H1 (cell line): ENCODE measurements at regions not wholly inside any gene's neighbourhood (a gene's known extent, or its start where the extent isn't known, plus 50 kb on each side); places are given as distances from the start of the nearest gene placed in this dataset.

ENCODE experiments used
- EZH2 ChIP-seq: fragments of 200-600 bp; sonication (generic); IDR thresholded peaks from 2 replicates; pipeline ENCODE4 v1.7.1; 2012; ENCODE audit warnings: low read depth, mild to moderate bottlenecking, moderate library complexity, low read length, inconsistent platforms; ENCODE audit not compliant: severe bottlenecking
- JUN ChIP-seq: IDR thresholded peaks from 2 replicates; pipeline ENCODE4 v1.6.1; 2011; ENCODE audit warnings: low read depth, mild to moderate bottlenecking, improper control_type of control experiment, low read length
- SIN3A ChIP-seq, 2 experiments: IDR thresholded peaks in 1 of 2; conservative IDR thresholded peaks in 1 of 2; 2 replicates each; pipeline ENCODE4 v1.6.1; 2011 to 2012; ENCODE audit warnings: low read length in 2 of 2, improper control_type of control experiment in 1 of 2, low read depth in 1 of 2, mild to moderate bottlenecking in 1 of 2
- SIRT6 ChIP-seq: IDR thresholded peaks from one replicate; pipeline ENCODE4 v1.7.1; 2012; ENCODE audit warnings: low read length, inconsistent platforms
- SP1 ChIP-seq: IDR thresholded peaks from 2 replicates; pipeline ENCODE4 v1.6.1; 2011; ENCODE audit warnings: low read depth, low read length
- TCF12 ChIP-seq: IDR thresholded peaks from 2 replicates; pipeline ENCODE4 v1.6.1; 2011; ENCODE audit warnings: low read depth, mild to moderate bottlenecking, low read length
- TF ChIP-seq, protein P1 (sequence below): fragments of 300-600 bp; sonication (generic); IDR thresholded peaks from 2 replicates; pipeline ENCODE4 v1.7.1; 2012; ENCODE audit warnings: low read length, moderate library complexity, mild to moderate bottlenecking, inconsistent platforms; ENCODE audit not compliant: insufficient replicate concordance

DNA sequence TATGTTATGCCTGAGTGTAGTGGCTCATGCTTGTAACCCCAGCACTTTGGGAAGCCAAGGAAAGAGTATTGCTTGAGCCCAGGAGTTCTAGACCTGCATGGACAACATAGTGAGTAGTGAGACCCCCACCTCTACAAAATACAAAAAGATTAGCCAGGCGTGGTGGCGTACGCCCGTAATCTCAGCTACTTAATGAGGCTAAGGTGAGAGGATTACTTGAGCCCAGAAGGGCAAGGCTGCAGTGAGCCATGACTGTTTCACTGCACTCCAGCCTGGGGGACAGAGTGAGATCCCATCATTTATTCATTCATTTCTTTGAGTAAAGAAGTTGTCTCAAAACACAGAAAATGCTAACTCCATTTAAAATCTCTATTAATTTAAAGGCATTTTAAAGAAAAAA is 1061.6 kb downstream of the JRKL start (continued):
- TF ChIP-seq, protein P1, sequence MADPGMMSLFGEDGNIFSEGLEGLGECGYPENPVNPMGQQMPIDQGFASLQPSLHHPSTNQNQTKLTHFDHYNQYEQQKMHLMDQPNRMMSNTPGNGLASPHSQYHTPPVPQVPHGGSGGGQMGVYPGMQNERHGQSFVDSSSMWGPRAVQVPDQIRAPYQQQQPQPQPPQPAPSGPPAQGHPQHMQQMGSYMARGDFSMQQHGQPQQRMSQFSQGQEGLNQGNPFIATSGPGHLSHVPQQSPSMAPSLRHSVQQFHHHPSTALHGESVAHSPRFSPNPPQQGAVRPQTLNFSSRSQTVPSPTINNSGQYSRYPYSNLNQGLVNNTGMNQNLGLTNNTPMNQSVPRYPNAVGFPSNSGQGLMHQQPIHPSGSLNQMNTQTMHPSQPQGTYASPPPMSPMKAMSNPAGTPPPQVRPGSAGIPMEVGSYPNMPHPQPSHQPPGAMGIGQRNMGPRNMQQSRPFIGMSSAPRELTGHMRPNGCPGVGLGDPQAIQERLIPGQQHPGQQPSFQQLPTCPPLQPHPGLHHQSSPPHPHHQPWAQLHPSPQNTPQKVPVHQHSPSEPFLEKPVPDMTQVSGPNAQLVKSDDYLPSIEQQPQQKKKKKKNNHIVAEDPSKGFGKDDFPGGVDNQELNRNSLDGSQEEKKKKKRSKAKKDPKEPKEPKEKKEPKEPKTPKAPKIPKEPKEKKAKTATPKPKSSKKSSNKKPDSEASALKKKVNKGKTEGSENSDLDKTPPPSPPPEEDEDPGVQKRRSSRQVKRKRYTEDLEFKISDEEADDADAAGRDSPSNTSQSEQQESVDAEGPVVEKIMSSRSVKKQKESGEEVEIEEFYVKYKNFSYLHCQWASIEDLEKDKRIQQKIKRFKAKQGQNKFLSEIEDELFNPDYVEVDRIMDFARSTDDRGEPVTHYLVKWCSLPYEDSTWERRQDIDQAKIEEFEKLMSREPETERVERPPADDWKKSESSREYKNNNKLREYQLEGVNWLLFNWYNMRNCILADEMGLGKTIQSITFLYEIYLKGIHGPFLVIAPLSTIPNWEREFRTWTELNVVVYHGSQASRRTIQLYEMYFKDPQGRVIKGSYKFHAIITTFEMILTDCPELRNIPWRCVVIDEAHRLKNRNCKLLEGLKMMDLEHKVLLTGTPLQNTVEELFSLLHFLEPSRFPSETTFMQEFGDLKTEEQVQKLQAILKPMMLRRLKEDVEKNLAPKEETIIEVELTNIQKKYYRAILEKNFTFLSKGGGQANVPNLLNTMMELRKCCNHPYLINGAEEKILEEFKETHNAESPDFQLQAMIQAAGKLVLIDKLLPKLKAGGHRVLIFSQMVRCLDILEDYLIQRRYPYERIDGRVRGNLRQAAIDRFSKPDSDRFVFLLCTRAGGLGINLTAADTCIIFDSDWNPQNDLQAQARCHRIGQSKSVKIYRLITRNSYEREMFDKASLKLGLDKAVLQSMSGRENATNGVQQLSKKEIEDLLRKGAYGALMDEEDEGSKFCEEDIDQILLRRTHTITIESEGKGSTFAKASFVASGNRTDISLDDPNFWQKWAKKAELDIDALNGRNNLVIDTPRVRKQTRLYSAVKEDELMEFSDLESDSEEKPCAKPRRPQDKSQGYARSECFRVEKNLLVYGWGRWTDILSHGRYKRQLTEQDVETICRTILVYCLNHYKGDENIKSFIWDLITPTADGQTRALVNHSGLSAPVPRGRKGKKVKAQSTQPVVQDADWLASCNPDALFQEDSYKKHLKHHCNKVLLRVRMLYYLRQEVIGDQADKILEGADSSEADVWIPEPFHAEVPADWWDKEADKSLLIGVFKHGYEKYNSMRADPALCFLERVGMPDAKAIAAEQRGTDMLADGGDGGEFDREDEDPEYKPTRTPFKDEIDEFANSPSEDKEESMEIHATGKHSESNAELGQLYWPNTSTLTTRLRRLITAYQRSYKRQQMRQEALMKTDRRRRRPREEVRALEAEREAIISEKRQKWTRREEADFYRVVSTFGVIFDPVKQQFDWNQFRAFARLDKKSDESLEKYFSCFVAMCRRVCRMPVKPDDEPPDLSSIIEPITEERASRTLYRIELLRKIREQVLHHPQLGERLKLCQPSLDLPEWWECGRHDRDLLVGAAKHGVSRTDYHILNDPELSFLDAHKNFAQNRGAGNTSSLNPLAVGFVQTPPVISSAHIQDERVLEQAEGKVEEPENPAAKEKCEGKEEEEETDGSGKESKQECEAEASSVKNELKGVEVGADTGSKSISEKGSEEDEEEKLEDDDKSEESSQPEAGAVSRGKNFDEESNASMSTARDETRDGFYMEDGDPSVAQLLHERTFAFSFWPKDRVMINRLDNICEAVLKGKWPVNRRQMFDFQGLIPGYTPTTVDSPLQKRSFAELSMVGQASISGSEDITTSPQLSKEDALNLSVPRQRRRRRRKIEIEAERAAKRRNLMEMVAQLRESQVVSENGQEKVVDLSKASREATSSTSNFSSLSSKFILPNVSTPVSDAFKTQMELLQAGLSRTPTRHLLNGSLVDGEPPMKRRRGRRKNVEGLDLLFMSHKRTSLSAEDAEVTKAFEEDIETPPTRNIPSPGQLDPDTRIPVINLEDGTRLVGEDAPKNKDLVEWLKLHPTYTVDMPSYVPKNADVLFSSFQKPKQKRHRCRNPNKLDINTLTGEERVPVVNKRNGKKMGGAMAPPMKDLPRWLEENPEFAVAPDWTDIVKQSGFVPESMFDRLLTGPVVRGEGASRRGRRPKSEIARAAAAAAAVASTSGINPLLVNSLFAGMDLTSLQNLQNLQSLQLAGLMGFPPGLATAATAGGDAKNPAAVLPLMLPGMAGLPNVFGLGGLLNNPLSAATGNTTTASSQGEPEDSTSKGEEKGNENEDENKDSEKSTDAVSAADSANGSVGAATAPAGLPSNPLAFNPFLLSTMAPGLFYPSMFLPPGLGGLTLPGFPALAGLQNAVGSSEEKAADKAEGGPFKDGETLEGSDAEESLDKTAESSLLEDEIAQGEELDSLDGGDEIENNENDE: no peak
- TF ChIP-seq EZH2 (no peak), TCF12 (no peak), JUN (no peak), SP1 (no peak), SIN3A (conservative IDR thresholded peaks at IDR 0.05 in 1 of 2, IDR thresholded peaks at IDR 0.05 in 1 of 2; ENCODE audit: low read depth in 1 of 2, low read length in 2 of 2) (no peak), SIRT6 (no peak)
- TF ChIP-seq, all 59 proteins: peak for 0
